ENCODE measurements at regions not wholly inside any gene's neighbourhood (a gene's known extent, or its start where the extent isn't known, plus 50 kb on each side); places are given as distances from the start of the nearest gene placed in this dataset.

DNA sequence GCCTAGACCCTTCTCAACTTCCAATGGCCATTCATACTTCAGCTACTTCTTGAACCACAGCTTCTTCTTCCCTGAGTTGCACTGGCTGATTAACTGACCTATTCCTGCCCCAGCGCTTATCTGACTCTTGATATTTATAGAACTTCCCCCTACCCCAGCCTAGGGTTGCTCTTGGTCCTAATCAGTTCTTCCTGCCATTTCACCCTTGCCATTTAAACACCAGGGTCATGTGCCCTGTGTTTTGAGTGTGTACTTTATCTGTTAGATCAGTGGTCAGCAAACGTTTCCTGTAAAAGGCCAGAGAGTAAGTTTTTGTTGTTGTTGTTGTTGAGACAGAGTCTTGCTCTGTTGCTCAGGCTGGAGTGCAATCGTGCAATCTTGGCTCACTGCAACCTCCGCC, 82.4 kb upstream of the COX10 start:
- no peak overlapping the region for H3K27ac Mint-ChIP-seq
- H3K4me3 Mint-ChIP-seq = no peak overlapping the region
- H3K27me3 Mint-ChIP-seq = no peaks in the 10 kb centered on the region
- H3K36me3 Mint-ChIP-seq = peaks cover 17% of the 10 kb centered on the region
- ATAC-seq = no peak
- H3K9me3 Mint-ChIP-seq = no peaks in the 10 kb centered on the region
- no peaks in the 10 kb centered on the region for H3K4me1 Mint-ChIP-seq

DNA sequence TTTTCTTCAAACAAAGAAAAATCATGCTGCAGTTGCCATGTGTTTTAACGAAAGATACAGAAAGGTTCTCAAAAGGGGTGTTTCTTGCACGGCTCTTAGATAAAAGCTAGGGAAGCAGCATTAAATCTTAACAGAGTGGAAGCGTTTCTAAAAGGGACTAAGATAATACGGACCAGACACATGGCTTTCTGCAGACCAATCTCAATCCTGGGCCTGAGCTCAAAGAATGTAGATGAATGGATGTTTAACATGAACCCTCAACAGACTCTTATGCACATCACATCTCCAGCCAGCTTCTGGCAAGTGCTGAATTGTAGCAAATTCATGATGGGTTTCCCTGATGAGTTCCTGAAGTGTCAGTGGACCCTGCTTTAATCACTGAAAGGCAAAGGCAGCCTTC, 80.2 kb upstream of the COX10 start:
- H3K27me3 Mint-ChIP-seq = no peaks in the 10 kb centered on the region
- no peak for ATAC-seq
- no peaks in the 10 kb centered on the region for H3K4me1 Mint-ChIP-seq
- peaks cover 21% of the 10 kb centered on the region for H3K36me3 Mint-ChIP-seq
- no peaks in the 10 kb centered on the region for H3K9me3 Mint-ChIP-seq
- no peak overlapping the region for H3K27ac Mint-ChIP-seq
- no peak overlapping the region for H3K4me3 Mint-ChIP-seq

DNA sequence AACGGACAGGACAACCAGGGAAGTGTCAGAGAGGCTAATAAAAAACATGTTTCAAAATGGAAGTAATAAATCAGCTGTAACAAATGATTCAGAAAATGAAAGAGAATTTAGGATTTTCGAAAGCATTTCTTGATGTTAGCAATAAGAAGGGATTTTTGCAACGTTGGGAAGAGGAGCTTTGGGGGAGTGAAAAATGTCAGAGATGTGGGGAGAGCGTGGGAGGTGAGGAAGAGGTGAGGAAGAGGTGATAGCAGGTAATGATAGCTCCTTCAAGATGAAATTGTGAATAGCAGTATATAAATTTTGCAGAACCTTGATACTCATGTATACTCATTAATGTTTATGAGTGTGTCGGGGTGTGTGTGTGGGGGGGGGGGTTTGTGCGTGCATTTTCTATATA, 76.2 kb upstream of the COX10 start:
- H3K36me3 Mint-ChIP-seq = peaks cover 13% of the 10 kb centered on the region
- no peak for ATAC-seq
- H3K4me3 Mint-ChIP-seq = no peak overlapping the region
- H3K9me3 Mint-ChIP-seq = no peaks in the 10 kb centered on the region
- no peaks in the 10 kb centered on the region for H3K27me3 Mint-ChIP-seq
- no peaks in the 10 kb centered on the region for H3K4me1 Mint-ChIP-seq
- H3K27ac Mint-ChIP-seq = no peak overlapping the region

DNA sequence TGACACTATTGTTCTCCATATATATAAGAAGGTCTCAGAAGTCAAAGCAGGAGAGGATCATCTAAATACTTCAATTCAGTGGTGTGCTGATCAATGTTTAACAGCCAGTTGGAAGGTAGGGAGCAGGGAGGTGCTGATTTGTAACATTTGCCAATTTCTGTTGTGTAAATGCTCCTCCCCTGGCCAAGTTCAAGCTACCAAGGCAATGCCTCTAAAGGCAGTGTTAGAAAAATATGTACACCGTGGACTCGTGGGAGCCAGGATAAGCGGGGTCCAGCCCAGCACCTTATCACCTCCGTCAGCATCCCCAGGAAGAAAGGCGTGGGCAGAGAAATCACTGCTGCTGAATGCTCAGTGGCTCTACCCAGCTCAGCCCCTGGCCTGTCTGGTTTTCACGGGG, 75.3 kb upstream of the COX10 start:
- ATAC-seq = no peak

DNA sequence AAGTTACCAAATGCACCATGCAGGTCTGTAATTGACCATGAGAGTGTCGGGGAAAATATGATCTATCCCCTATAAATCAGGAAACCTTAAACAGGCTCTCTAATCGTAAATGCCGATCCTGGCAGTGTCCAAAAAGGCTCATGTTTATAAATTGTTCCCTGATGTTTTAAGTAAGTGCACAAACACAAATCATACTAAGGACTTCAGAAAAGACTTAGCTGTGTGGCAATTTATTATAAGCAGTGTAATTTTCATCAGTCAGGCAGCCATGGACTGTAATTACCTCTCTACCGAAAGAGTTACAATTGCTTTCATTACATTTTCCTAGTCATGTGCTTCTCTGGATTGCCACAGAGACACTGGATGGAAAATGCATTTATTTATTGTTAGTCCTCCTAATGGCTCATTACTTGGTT, 73.4 kb upstream of the COX10 start:
- H3K27ac Mint-ChIP-seq = no peak overlapping the region
- no peak for ATAC-seq
- H3K27me3 Mint-ChIP-seq = no peaks in the 10 kb centered on the region
- H3K4me3 Mint-ChIP-seq = no peak overlapping the region
- H3K4me1 Mint-ChIP-seq = no peaks in the 10 kb centered on the region
- peaks cover 29% of the 10 kb centered on the region for H3K36me3 Mint-ChIP-seq
- peaks cover 3% of the 10 kb centered on the region for H3K9me3 Mint-ChIP-seq

More for the DNA sequence above, 75.3 kb upstream of the COX10 start:
- H3K36me3 Mint-ChIP-seq = peaks cover 13% of the 10 kb centered on the region
- no peaks in the 10 kb centered on the region for H3K4me1 Mint-ChIP-seq
- no peak overlapping the region for H3K4me3 Mint-ChIP-seq
- H3K27me3 Mint-ChIP-seq = no peaks in the 10 kb centered on the region
- H3K27ac Mint-ChIP-seq = no peak overlapping the region
- no peaks in the 10 kb centered on the region for H3K9me3 Mint-ChIP-seq

DNA sequence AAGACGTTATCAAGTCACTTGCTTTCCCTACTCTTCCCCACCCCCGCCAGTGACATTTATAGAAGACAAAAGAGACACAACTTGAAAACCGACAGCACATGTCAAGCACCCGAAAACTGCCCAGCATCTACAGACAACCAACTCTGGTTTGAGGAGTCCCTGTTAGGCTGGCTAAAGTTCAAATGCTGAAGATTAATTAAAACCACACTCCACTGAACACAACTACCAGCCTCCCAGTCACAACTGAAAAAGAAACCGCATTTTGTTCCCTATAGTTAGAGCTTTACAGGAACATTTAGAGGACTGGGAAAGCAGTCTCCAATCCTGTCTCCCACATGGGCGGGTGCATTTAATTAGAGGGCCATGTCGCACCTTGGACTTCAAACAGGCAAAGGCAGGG, 73.0 kb upstream of the COX10 start:
- H3K4me3 Mint-ChIP-seq = no peak overlapping the region
- no peak overlapping the region for H3K27ac Mint-ChIP-seq
- no peak for ATAC-seq
- peaks cover 33% of the 10 kb centered on the region for H3K36me3 Mint-ChIP-seq
- H3K9me3 Mint-ChIP-seq = peaks cover 3% of the 10 kb centered on the region
- no peaks in the 10 kb centered on the region for H3K4me1 Mint-ChIP-seq
- H3K27me3 Mint-ChIP-seq = no peaks in the 10 kb centered on the region

DNA sequence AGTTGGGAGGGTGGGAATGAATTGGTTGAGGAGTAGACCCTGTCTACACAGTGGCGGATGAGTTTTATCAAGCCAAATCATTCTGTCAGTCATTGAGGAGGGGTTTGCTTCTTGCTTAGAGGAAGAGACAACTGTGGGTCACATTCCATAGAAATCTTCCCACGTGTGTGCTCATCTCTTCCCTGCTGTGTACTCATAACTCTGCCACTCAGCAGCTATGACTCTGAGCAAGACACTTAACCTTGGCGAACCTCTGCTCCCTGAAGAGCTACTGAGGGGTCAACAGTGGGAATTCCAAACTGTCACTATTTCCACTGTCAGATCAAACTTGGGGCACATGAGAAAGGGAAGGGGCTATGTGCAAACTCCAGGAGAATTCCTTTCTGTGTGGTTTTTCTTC, 72.6 kb upstream of the COX10 start:
- H3K4me1 Mint-ChIP-seq = no peaks in the 10 kb centered on the region
- H3K4me3 Mint-ChIP-seq = no peak overlapping the region
- no peaks in the 10 kb centered on the region for H3K27me3 Mint-ChIP-seq
- H3K36me3 Mint-ChIP-seq = peaks cover 34% of the 10 kb centered on the region
- peaks cover 3% of the 10 kb centered on the region for H3K9me3 Mint-ChIP-seq
- no peak overlapping the region for H3K27ac Mint-ChIP-seq
- ATAC-seq = no peak

DNA sequence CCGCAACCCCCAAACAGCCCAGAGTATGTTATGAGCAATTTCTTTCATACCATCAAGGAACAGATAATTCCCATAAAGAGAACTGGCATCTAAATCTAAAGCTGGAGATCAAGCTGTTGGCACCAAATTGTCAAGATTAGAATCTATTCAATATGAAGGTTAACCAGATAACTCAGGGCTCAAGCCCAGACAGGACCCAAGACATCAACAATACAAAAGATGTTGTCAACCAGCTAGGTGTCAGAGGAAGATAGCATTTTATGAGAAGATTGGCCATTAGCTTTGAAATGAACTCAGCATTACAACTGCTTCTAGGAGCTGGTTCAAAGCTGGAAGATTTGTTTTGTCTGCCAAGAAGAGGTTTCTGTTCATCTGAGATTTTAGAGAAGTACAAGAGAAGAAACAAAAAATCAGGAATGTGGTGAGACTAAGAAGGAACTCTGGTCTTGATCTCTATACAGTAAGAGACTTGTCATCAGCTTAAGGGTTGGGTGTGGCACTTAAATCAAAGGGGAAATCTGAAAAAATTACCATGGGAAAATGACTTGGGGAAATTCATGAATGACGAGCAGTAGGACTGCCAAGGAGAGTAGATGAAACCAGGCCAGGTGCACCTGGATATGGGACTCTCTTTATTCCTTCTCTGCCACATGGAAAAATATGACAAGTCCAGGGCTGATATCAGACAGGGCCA, 64.2 kb upstream of the COX10 start:
- H3K36me3 Mint-ChIP-seq = peaks cover 20% of the 10 kb centered on the region
- peaks cover 6% of the 10 kb centered on the region for H3K4me1 Mint-ChIP-seq
- H3K9me3 Mint-ChIP-seq = peaks cover 3% of the 10 kb centered on the region
- no peak overlapping the region for H3K4me3 Mint-ChIP-seq
- no peak overlapping the region for H3K27ac Mint-ChIP-seq
- no peak for ATAC-seq
- H3K27me3 Mint-ChIP-seq = no peaks in the 10 kb centered on the region

DNA sequence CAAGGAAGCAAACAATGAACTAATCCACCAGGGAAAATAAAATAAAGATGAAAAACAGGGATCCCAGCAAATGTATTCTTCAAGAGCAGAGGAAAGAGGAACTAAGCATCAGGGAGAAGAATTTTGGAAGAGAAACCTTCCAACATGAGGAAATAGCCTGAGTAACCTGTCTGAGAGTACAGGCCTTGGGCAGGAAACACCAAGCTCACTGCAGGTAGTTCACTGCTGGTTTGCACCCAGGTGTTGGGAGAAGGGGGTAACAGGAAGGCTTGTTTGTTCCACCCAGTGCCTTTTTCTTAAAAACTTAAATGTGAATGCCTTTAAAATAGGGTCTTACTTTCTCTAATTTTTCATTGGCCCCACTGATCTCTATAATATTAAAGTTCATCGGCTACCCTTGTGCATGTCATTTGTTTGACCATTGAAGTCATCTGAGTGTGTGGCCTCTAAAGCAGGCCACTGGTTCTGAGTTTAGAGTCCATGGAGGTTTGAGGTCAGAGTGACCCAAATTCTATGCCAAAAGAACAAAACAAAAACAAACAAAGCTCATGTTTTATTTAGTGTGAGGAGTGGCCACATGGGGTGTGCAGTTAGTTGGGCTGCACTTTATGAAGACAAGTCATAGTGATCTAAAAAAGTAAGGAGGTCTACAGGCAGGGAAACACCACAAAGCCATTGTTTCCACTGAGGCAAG, 62.9 kb upstream of the COX10 start:
- H3K9me3 Mint-ChIP-seq = no peaks in the 10 kb centered on the region
- no peak overlapping the region for H3K4me3 Mint-ChIP-seq
- ATAC-seq = no peak
- peaks cover 6% of the 10 kb centered on the region for H3K4me1 Mint-ChIP-seq
- no peak overlapping the region for H3K27ac Mint-ChIP-seq
- peaks cover 7% of the 10 kb centered on the region for H3K36me3 Mint-ChIP-seq
- no peaks in the 10 kb centered on the region for H3K27me3 Mint-ChIP-seq

DNA sequence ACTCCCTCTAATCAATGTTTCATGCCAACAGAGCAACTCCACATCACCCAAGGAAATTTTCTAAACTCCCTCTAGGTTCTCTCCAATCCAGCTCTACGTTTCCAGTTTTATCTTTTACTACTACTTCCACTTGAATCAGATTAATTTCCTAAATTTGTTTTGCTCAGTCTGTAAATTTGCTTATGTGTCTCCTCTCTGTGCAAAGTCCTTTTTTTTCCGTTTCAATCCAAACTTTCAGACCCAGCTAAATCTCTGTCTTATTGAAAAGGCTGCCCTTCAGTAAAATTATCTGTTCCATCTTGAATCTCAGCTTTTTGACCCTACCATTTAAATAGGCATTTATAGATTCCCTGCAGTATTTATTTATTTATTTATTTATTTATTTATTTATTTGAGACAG, 61.4 kb upstream of the COX10 start:
- H3K27ac Mint-ChIP-seq = no peak overlapping the region
- H3K9me3 Mint-ChIP-seq = no peaks in the 10 kb centered on the region
- no peak for ATAC-seq
- H3K27me3 Mint-ChIP-seq = no peaks in the 10 kb centered on the region
- peaks cover 16% of the 10 kb centered on the region for H3K4me1 Mint-ChIP-seq
- no peaks in the 10 kb centered on the region for H3K36me3 Mint-ChIP-seq
- no peak overlapping the region for H3K4me3 Mint-ChIP-seq

DNA sequence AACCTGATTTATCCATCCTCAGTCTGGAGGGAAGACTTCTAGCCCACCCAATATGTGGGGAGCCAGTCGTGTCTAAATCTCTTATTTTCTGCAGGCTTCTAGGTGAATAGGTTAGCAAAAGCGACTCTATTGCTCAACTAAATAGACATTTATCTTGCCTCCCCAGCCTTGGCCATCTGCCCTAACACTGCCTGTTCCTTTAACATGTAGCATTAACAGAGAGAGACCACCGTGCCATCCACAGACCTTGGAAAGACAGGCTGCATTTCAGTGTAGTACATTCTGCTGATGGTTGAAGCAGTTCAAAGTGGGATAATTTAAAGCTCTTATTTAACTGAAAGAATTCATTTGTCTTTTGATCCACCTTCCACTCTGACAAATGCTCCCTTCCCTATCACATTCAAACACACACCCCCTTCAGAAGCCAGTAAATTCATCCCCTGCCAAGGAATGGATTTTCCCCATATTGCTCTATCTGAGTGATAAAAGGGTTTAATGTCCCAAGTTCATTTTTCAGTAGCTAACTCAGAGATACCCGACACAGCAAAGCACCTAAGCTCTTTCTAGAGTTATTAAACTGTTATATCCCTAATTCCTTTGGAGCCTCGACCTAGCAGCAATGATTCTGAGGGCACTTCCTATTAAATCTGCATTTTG, 58.1 kb upstream of the COX10 start:
- Mint-ChIP-seq H3K27me3 (peaks cover 3% of the 10 kb centered on the region), H3K4me1 (peaks cover 10% of the 10 kb centered on the region), H3K9me3 (no peaks in the 10 kb centered on the region), H3K27ac (no peak overlapping the region), H3K4me3 (no peak overlapping the region), H3K36me3 (no peaks in the 10 kb centered on the region)
- ATAC-seq = no peak

DNA sequence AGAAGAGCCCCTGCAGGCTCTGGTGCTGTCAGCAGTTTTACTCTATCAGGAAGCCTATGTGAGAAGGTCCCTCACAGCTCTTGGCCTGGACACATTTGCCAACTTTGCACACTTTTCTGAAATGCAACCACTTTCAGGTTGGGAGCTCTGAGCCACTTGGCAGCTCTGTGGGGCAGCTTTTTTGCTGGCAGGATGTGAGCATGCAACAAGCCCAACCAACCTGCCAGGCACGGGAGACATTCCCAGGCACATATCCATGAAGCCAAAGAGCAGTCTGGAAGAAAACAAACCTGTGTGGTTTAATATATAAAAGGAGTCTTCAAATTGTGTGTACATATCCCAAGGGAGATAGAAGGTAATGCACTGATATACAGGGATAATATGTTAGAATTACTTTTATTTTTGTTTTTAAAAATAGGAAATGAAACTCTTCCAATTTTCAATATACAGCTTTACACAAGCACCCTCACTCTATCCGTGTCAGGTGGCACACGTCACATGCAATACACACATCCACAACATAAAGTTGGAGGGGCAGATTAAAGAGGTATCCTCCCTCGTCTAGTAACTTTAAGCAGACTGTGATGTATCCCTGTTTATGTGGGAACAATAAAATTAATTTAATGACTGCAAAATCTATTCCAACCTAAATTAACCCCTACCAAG, 57.4 kb upstream of the COX10 start:
- Mint-ChIP-seq H3K4me1 (peaks cover 10% of the 10 kb centered on the region), H3K4me3 (no peak overlapping the region), H3K36me3 (no peaks in the 10 kb centered on the region), H3K27me3 (peaks cover 10% of the 10 kb centered on the region), H3K9me3 (no peaks in the 10 kb centered on the region), H3K27ac (no peak overlapping the region)
- ATAC-seq = no peak

DNA sequence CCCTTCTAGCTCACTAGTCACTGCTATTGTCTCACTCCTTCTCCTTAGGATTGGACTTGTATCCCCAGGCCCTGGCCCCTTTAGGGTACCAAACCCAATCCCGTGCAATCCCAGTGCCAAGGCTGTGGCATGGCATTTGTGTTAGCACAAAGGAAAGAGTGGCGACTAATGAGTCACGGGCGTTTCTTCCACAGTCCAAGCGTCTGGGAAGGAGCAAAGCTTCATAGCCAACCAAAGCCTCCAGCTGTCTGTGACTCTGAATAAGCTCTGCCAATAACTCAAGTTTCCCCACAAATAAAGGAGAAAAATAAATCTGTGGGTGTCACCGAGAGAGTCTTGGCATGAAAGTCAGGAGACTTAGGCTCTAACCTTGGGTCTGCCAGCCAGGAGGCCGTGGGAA, 54.6 kb upstream of the COX10 start:
- H3K36me3 Mint-ChIP-seq = no peaks in the 10 kb centered on the region
- no peaks in the 10 kb centered on the region for H3K9me3 Mint-ChIP-seq
- no peak for ATAC-seq
- no peak overlapping the region for H3K27ac Mint-ChIP-seq
- no peak overlapping the region for H3K4me3 Mint-ChIP-seq
- peaks cover 10% of the 10 kb centered on the region for H3K27me3 Mint-ChIP-seq
- H3K4me1 Mint-ChIP-seq = peaks cover 10% of the 10 kb centered on the region

DNA sequence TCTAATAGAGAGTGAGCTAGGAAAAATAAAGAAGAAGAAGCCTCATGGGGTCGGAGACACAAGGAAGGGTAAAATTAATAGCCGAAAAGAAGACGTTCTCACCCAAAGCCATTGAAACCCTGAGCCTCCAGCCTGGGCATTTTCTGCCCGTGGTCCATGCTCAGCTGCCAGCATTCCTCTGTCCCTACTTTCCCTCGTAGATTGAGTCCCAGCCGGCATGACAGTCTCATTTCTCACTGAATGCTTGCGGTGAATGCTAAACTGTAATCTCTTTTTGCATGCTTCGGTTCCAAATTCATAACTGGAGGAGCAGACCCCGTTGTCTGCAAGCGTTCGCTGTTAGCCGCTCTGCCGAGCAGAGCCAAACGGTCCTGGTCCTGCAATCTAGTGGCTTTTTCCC, 54.0 kb upstream of the COX10 start:
- Mint-ChIP-seq H3K27ac (no peak overlapping the region), H3K9me3 (peaks cover 2% of the 10 kb centered on the region), H3K4me1 (peaks cover 10% of the 10 kb centered on the region), H3K27me3 (peaks cover 10% of the 10 kb centered on the region), H3K4me3 (no peak overlapping the region), H3K36me3 (no peaks in the 10 kb centered on the region)
- no peak for ATAC-seq

DNA sequence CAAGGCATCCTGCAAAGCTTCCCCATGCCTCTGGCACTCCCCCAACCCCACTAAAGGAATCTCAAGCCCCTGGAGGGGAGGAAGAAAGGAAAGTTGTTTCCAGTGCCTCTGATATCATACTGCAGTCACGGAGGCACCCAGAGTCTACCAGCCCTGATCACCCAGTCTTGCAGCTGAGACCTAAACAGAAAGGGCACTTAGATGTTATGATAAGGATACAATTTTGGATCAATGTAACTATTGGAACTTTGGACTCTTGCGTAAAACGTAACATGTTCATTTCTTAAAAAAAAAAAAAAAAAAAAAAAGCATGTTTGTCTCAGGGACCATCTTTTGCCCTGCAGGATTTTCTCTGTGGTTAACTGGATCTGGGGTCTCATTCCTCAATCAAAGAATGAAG, 52.4 kb upstream of the COX10 start:
- ATAC-seq = no peak
- Mint-ChIP-seq H3K4me3 (no peak overlapping the region), H3K27ac (no peak overlapping the region), H3K36me3 (no peaks in the 10 kb centered on the region), H3K9me3 (peaks cover 3% of the 10 kb centered on the region), H3K27me3 (peaks cover 10% of the 10 kb centered on the region), H3K4me1 (peaks cover 5% of the 10 kb centered on the region)
